GM15510 (cell line): ENCODE measurements at regions not wholly inside any gene's neighbourhood (a gene's known extent, or its start where the extent isn't known, plus 50 kb on each side); places are given as distances from the start of the nearest gene placed in this dataset.

Source experiments
- POLR2A ChIP-seq: IDR thresholded peaks from 3 replicates; pipeline ENCODE4 v1.6.1; 2011; ENCODE audit warnings: borderline replicate concordance; ENCODE audit not compliant: insufficient read length; ENCODE audit errors: extremely low read depth

GRCh38 chr9:109830545-109830944, 50.5 kb downstream of the PALM2AKAP2 start:
- no peak for TF ChIP-seq POLR2A

- no peak for TF ChIP-seq POLR2A
Measured at GRCh38 chr9:109831998-109832658, 52.1 kb downstream of the PALM2AKAP2 start.

- no peak for TF ChIP-seq POLR2A
Measured at GRCh38 chr9:109834855-109835254, 54.9 kb downstream of the PALM2AKAP2 start.

- TF ChIP-seq POLR2A = no peak
Measured at GRCh38 chr9:109843641-109844040, 63.6 kb downstream of the PALM2AKAP2 start.

GRCh38 chr9:109845226-109845625, 65.2 kb downstream of the PALM2AKAP2 start:
- no peak for TF ChIP-seq POLR2A

- TF ChIP-seq POLR2A = no peak
Measured at GRCh38 chr9:109846776-109847175, 66.8 kb downstream of the PALM2AKAP2 start.

GRCh38 chr9:109852556-109852955, 72.6 kb downstream of the PALM2AKAP2 start:
- TF ChIP-seq POLR2A = no peak

- TF ChIP-seq POLR2A = no peak
Measured at GRCh38 chr9:109855540-109855939, 75.5 kb downstream of the PALM2AKAP2 start.

GRCh38 chr9:109856785-109857184, 76.8 kb downstream of the PALM2AKAP2 start:
- TF ChIP-seq POLR2A = no peak

GRCh38 chr9:109857336-109857735, 77.3 kb downstream of the PALM2AKAP2 start:
- no peak for TF ChIP-seq POLR2A

- no peak for TF ChIP-seq POLR2A
Measured at GRCh38 chr9:109859447-109859846, 79.4 kb downstream of the PALM2AKAP2 start.

- TF ChIP-seq POLR2A = no peak
Measured at GRCh38 chr9:109860521-109860920, 80.5 kb downstream of the PALM2AKAP2 start.

- no peak for TF ChIP-seq POLR2A
Measured at GRCh38 chr9:109861499-109861898, 81.5 kb downstream of the PALM2AKAP2 start.

GRCh38 chr9:109861918-109862317, 81.9 kb downstream of the PALM2AKAP2 start:
- TF ChIP-seq POLR2A = no peak

- no peak for TF ChIP-seq POLR2A
Measured at GRCh38 chr9:109862452-109862851, 82.5 kb downstream of the PALM2AKAP2 start.

GRCh38 chr9:109863961-109864360, 84.0 kb downstream of the PALM2AKAP2 start:
- TF ChIP-seq POLR2A = no peak

GRCh38 chr9:109865521-109865920, 85.5 kb downstream of the PALM2AKAP2 start:
- TF ChIP-seq POLR2A = no peak
